KBM-7 (cell line): ENCODE measurements at regions not wholly inside any gene's neighbourhood (a gene's known extent, or its start where the extent isn't known, plus 50 kb on each side); places are given as distances from the start of the nearest gene placed in this dataset.
"Not testable (repeated sequence)": the region's sequence is repeated elsewhere in the genome, so short reads cannot be mapped to it uniquely, and the experiment has no call there.

Source experiments
- DNase-seq: peaks from one replicate; pipeline ENCODE4 v3.0.0-alpha.2; 2015
- in situ Hi-C: fragments of 300-500 bp; cut with MboI; formaldehyde crosslinking; loops from 2 replicates; pipeline ENCODE4 v1.14.3; 2020; ENCODE audit warnings: low sequenced_read_pairs, low pct_unique_long_range_greater_than_20kb, mixed read lengths

- in situ Hi-C loops, result no loop called here
- DNase-seq, result no peak
Measured at GRCh38 chr13:110973007-110973700, 58.3 kb upstream of the ANKRD10 start.

GRCh38 chr13:110971486-110971885 is 56.6 kb upstream of the ANKRD10 start:
- no peak for DNase-seq
- in situ Hi-C loops, result no loop called here

DNA sequence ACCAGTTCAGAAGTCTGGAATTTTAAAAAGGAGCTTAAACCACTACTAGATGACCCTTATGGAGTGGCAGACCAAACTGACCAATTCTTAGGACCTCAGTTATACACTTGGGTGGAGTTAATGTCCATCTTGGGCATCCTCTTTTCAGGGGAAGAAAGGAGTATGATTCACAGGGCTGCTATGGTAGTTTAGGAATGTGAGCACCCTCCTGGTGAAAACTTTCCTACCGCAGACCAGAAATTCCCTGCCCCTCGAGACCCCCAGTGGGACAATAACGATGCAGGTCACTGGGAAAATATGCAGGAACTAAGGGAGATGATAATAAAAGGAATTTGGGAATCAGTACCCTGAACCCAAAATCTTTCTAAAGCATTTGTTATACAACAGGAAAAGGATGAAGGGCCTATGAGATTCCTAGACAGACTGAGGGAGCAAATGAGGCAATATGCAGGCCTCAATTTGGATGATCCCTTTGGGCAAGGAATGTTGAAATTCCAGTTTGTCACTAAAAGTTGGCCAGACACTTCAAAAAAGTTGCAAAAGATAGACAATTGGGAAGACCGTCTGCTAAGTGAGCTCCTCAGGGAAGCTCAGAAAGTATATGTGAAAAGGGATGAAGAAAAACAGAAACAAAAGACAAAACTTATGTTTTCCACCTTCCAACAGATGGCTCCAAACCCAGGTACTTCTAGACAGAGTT is 52.4 kb upstream of the ANKRD10 start:
- not testable (repeated sequence) for DNase-seq

DNA sequence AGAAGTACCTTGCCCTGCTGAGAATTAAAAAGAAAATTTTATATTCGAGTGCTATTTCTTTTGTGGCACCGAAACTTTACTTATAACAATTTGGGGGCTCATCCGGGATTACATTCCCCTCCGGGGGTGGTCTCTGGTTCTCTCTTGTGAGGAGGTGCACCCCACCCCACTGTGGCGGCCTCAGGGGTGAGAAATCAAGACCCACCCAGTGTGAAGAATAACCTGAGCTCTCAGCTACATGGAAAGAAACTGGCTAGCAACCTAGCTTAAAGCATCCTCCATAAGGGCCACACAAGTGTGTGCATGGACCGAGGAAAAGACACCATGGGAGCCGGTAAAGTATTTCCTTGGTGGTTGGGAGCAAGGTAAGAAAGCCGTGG is 50.9 kb upstream of the ANKRD10 start:
- DNase-seq, result no peak
- in situ Hi-C loops, result no loop called here

More for the DNA sequence above, 52.4 kb upstream of the ANKRD10 start:
- in situ Hi-C loops, result not testable (repeated sequence)

- no peak for DNase-seq
- in situ Hi-C loops, result no loop called here
Measured at GRCh38 chr13:110965038-110965754, 50.3 kb upstream of the ANKRD10 start.
